SK-MEL-5 (cell line): ENCODE measurements at regions not wholly inside any gene's neighbourhood (a gene's known extent, or its start where the extent isn't known, plus 50 kb on each side); places are given as distances from the start of the nearest gene placed in this dataset.

Experiments used
- DNase-seq: peaks from one replicate; pipeline ENCODE4 v3.0.0-alpha.2; 2016; ENCODE audit warnings: low read depth, low spot score
- in situ Hi-C: cut with HindIII; loops from 2 replicates; pipeline ENCODE4 v1.10.0; 2016; ENCODE audit warnings: low sequenced_read_pairs, high pct_unique_total_duplicates, low pct_unique_long_range_greater_than_20kb

DNA sequence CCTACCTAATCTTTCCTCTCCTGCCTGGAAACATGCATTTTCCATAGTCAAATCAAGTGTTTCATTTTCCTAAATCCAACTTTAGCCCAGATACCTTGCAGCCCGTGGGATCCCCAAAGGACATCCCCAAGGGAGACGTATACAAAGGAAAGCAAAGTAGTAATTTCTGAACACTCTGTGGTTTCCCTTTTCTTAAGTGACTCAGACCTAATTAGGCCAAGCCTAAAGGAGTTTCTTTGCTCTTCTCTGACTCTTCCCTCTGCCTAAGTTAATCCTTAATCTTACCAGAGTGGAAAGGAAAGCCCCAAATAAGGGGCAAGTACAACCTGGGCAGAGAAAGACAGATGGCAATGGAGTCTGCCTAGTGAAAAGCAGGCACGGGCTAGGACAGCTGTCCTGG is 250.3 kb downstream of the SPTSSA start:
- no peak for DNase-seq
- in situ Hi-C loops = no loop called here

DNA sequence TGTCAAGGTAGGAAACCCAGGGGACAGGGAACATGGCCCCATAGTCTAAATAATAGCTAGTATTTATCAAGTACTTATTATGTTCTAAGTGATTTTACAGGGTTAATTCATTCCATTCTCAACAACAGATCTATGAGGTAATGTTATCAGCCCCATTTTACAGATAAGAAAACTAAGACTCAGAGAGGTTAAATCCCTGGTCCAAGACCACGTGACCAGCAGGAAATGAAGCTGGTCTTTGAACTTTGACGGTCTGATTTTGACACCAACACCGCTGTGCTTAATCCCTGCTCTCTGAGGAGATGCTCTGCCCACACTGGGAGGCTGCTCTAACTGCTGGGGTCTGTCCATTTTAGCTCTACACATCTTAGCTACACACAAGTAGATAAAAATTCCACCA is 253.5 kb downstream of the SPTSSA start:
- in situ Hi-C loops = no loop called here
- DNase-seq = no peak

- in situ Hi-C loops = no loop called here
Measured at GRCh38 chr14:34205799-34206198, 254.9 kb upstream of the EGLN3 start.

GRCh38 chr14:34204774-34205173 is 253.9 kb upstream of the EGLN3 start:
- in situ Hi-C loops = no loop called here
- DNase-seq = no peak

More at GRCh38 chr14:34205799-34206198, 254.9 kb upstream of the EGLN3 start:
- DNase-seq = no peak

DNA sequence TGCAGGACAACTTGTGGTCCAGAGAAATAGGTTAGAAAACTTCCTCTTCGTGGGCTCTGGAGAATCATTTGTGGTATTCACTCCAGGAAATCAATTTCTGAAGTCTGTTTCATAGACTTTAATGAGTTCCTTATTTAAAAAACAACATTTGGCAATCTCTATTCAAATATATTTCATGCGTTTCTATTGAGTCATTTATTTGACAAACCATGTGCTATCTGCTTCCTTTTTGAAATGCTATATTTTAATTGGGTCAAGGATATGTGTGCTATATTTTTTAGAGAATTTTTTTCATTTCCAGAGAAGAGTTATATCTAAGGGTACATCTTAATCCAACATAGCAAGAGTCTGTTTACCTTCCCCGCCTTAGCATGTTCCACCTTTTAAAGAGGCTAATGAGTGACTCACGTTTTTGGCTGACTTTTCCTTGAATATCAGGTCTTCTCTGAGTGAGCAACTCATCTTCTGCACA is 252.4 kb upstream of the EGLN3 start:
- in situ Hi-C loops = no loop called here
- no peak for DNase-seq

- in situ Hi-C loops = no loop called here
- no peak for DNase-seq
Measured at GRCh38 chr14:34201909-34202637, 251.2 kb upstream of the EGLN3 start.

DNA sequence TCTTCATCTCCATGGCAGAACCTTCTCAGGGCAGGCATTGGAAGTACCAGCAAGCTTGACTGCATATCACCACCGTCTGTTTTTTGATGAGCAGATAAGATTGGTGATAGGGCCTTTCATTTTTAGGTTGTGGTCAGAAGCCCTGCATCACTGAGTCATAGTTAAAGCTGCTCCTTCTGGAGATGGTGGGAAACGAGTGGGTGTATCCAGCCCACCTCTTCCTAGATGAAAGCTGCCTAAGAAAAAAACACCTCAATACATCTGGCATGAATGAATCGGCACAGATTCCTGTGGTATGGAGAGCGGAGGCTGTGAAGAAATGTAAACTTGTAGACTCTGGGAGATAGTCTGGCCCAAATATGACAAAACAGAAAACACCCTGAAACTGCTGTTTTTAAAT is 248.7 kb upstream of the EGLN3 start:
- in situ Hi-C loops = no loop called here
- no peak for DNase-seq

GRCh38 chr14:34198096-34198495 is 247.2 kb upstream of the EGLN3 start:
- in situ Hi-C loops = no loop called here
- DNase-seq = no peak

DNA sequence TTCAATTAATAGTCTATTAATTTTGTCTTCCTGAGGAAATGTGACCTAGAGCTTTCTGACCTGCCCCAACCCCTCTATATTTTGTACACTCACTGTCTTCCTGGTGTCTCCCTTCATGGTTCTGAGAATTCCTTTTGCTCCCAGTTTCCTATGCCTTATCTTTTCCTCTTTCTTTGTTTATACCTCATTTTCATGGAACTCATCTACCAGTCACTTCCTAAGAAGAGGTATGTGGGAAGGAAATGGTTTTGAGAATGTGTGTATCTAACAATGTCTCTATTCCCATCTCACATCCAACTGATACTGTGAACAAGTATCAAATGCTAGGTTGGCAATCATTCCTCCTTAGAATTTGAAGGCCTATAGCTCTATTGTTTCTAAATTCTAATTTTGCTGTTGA is 245.1 kb upstream of the EGLN3 start:
- in situ Hi-C loops = no loop called here
- no peak for DNase-seq

DNA sequence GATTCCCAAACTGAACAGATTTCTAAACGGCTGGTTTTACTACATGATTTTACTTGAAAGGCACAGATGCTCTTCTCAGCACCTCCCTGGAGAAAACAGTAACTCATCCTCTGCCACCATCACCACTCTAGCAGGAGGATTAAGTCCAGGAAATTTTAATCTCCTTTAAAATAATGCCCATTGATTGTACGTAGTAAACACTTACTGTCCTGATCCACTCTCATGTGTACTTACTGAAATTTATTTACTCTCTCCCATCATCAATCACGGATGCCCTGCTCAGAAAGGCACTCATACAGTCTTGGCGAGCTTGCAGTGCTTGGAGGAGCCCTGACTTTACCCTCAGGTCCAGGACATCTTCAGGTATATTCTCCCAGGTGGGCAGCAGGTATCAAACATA is 239.8 kb upstream of the EGLN3 start:
- in situ Hi-C loops = no loop called here
- DNase-seq = no peak

DNA sequence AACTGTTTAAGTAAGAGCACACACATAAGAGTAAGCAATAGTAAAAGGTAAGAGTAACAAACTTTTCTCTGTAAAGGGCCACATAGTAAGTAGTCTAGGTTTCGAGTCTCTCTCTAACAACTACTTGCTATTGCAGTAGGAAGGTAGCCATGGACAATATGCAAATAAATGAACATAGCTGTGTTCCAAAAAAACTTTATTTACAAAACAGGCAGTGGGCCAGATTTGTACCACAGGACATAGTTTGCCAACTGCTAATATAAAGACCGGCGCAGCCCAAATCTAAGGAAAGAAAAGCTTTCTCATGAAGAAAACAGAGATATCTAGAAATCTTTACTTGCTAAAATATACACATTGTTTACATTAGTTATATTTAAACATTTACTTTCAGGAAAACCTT is 239.0 kb upstream of the EGLN3 start:
- DNase-seq = no peak
- in situ Hi-C loops = no loop called here

- DNase-seq = no peak
- in situ Hi-C loops = no loop called here
Measured at GRCh38 chr14:34187519-34188044, 236.7 kb upstream of the EGLN3 start.

GRCh38 chr14:34187061-34187460 is 236.2 kb upstream of the EGLN3 start:
- in situ Hi-C loops = no loop called here
- no peak for DNase-seq

- in situ Hi-C loops = no loop called here
- no peak for DNase-seq
Measured at GRCh38 chr14:34184126-34184525, 233.3 kb upstream of the EGLN3 start.

DNA sequence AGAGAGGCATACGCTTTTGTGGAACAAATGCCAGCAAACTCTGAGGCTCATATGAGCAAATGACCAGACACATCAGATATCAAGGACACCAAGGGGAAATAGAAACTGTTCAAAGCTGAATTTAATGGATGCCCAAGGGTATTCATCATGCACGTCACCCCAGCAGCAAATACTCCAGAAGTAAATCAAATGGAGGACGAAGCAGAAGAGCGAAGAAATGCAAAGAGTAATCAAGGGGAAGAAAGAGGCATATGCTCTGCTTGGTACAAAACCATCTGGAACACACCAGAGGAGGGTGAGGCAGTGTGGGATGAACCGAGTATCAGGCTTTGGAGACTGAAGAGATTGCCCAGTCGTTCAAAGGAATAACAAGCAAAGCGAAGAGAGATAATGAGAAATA is 232.6 kb upstream of the EGLN3 start:
- DNase-seq = no peak
- in situ Hi-C loops = no loop called here

GRCh38 chr14:34181338-34181737 is 230.5 kb upstream of the EGLN3 start:
- in situ Hi-C loops = no loop called here
- DNase-seq = no peak

GRCh38 chr14:34180869-34181268 is 230.0 kb upstream of the EGLN3 start:
- DNase-seq = no peak
- in situ Hi-C loops = no loop called here

DNA sequence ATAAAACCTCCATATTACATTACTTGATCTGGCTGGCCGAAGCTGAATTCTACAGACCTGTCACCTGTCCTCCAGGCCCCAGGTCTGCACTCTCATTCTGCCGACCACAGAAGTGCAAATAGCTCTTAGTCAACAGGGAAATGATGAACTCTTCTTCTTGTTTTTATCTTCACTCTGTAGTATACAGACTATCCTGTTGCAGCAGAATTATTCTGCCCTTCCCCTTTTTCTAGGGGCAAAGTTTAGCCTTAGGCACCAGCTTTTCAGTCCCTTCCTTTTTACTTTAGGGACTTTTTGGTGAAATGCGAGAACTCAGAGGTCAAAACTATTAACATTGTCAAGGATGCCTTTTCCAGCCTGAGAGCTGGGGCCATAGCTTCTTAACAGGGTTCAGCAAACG is 229.6 kb upstream of the EGLN3 start:
- no peak for DNase-seq
- in situ Hi-C loops = no loop called here

GRCh38 chr14:34179727-34180126 is 228.9 kb upstream of the EGLN3 start:
- DNase-seq = no peak
- in situ Hi-C loops = no loop called here

- in situ Hi-C loops = no loop called here
- no peak for DNase-seq
Measured at GRCh38 chr14:34177466-34177865, 226.6 kb upstream of the EGLN3 start.
